ENCODE measurements at regions not wholly inside any gene's neighbourhood (a gene's known extent, or its start where the extent isn't known, plus 50 kb on each side); places are given as distances from the start of the nearest gene placed in this dataset.

- TF ChIP-seq ZFX (IDR thresholded peaks at IDR 0.05; ENCODE audit: borderline replicate concordance) = no peak
- no peak for TF ChIP-seq CTCF (IDR thresholded peaks at IDR 0.05)
- H3K27ac ChIP-seq = no peak overlapping the region
Measured at GRCh38 chr4:4603592-4603991, 61.7 kb upstream of the STX18 start.

- no peak overlapping the region for H3K27ac ChIP-seq
- no peak for TF ChIP-seq CTCF (IDR thresholded peaks at IDR 0.05)
- TF ChIP-seq ZFX (IDR thresholded peaks at IDR 0.05; ENCODE audit: borderline replicate concordance) = no peak
Measured at GRCh38 chr4:4603067-4603466, 61.2 kb upstream of the STX18 start.

GRCh38 chr4:4602468-4602867, 60.6 kb upstream of the STX18 start:
- no peak overlapping the region for H3K27ac ChIP-seq
- TF ChIP-seq CTCF (IDR thresholded peaks at IDR 0.05) (no peak), ZFX (IDR thresholded peaks at IDR 0.05; ENCODE audit: borderline replicate concordance) (no peak)

- TF ChIP-seq ZFX (IDR thresholded peaks at IDR 0.05; ENCODE audit: borderline replicate concordance) (no peak), CTCF (IDR thresholded peaks at IDR 0.05) (no peak)
- no peak overlapping the region for H3K27ac ChIP-seq
Measured at GRCh38 chr4:4601803-4602369, 60.0 kb upstream of the STX18 start.

- no peak for TF ChIP-seq CTCF (IDR thresholded peaks at IDR 0.05)
- TF ChIP-seq ZFX (IDR thresholded peaks at IDR 0.05; ENCODE audit: borderline replicate concordance) = no peak
- no peak overlapping the region for H3K27ac ChIP-seq
Measured at GRCh38 chr4:4599481-4600275, 57.8 kb upstream of the STX18 start.

- TF ChIP-seq ZFX (IDR thresholded peaks at IDR 0.05; ENCODE audit: borderline replicate concordance) (no peak), CTCF (IDR thresholded peaks at IDR 0.05) (no peak)
- no peak overlapping the region for H3K27ac ChIP-seq
Measured at GRCh38 chr4:4598851-4599411, 57.1 kb upstream of the STX18 start.

- no peak overlapping the region for H3K27ac ChIP-seq
- no peak for TF ChIP-seq ZFX (IDR thresholded peaks at IDR 0.05; ENCODE audit: borderline replicate concordance)
- TF ChIP-seq CTCF (IDR thresholded peaks at IDR 0.05) = no peak
Measured at GRCh38 chr4:4596720-4597119, 54.9 kb upstream of the STX18 start.
